Heart right ventricle (tissue), 16 donors: ENCODE measurements at regions not wholly inside any gene's neighbourhood (a gene's known extent, or its start where the extent isn't known, plus 50 kb on each side); places are given as distances from the start of the nearest gene placed in this dataset.

Source experiments
- ATAC-seq, 8 donors: fragments of 200-7000 bp; cut with Tn5 transposase; one replicate each; pipeline ENCODE4 v1.9.1; 2020; ENCODE audit warnings: mild to moderate bottlenecking in 8 of 8, moderate library complexity in 8 of 8, moderate number of reproducible peaks in 1 of 8
- DNase-seq, 2 donors: peaks; one replicate each; pipeline ENCODE4 v3.0.0-alpha.2; 2020
- H3K27ac ChIP-seq, 10 donors: fragments of 200-600 bp; sonication (generic) in 2 of 10; one replicate each; pipeline versions ENCODE4 v1.5.0 to v1.8.0; 2020 to 2022; ENCODE audit warnings: mild to moderate bottlenecking in 3 of 10
- H3K27me3 ChIP-seq, 7 donors: fragments of 200-600 bp; one replicate each; pipeline ENCODE4 v1.8.0; 2021 to 2022; ENCODE audit warnings: mild to moderate bottlenecking in 2 of 7
- H3K36me3 ChIP-seq, 9 donors: fragments of 200-600 bp; sonication (generic) in 1 of 9; one replicate each; pipeline versions ENCODE4 v1.5.0 to v1.8.0; 2020 to 2022; ENCODE audit warnings: mild to moderate bottlenecking in 2 of 9
- H3K4me1 ChIP-seq, 9 donors: fragments of 200-600 bp; sonication (generic) in 1 of 9; one replicate each; pipeline versions ENCODE4 v1.5.0 to v1.8.0; 2020 to 2022; ENCODE audit warnings: mild to moderate bottlenecking in 4 of 9
- H3K4me3 ChIP-seq, 10 donors: fragments of 200-600 bp; sonication (generic) in 2 of 10; one replicate each; pipeline versions ENCODE4 v1.5.0 to v1.8.0; 2020 to 2022; ENCODE audit warnings: mild to moderate bottlenecking in 7 of 10, moderate library complexity in 2 of 10
- H3K9me3 ChIP-seq, 11 donors: fragments of 200-600 bp in 10 of 11; sonication (generic) in 2 of 11; one replicate each; pipeline versions ENCODE4 v1.5.0 to v1.8.0; 2013 to 2022; ENCODE audit warnings: mild to moderate bottlenecking in 2 of 11, control low read depth in 1 of 11, moderate library complexity in 1 of 11
- CTCF ChIP-seq, 9 donors: fragments of 200-600 bp; sonication (generic) in 2 of 9; IDR thresholded peaks; one replicate each; pipeline versions ENCODE4 v1.5.0 to v1.8.0; 2021 to 2022; ENCODE audit warnings: antibody characterized with exemption in 9 of 9, mild to moderate bottlenecking in 5 of 9, moderate library complexity in 1 of 9
- WGBS, 2 donors: extraction: QIAGEN DNeasy Blood & Tissue Kit; methylation state at CpG; one replicate each; pipeline ENCODE4 v1.1.7; 2013; ENCODE audit warnings: inconsistent platforms in 1 of 2; 5-methylcytosine and 5-hydroxymethylcytosine counted together
- intact Hi-C, 10 donors: fragments of 100-400 bp; cut with DNase I; formaldehyde crosslinking; loops; one replicate each; pipeline versions ENCODE4 v1.11.1 to v1.14.2; 2022
- donor health status: Arrhythmogenic right ventricular cardiomyopathy.
- donor health status: ischemic (EF 13 %, LVEDD 7.1; RV severe dilation, severe dysfunction).
- donor health status: healthy with polysubstance abuse.
- donor health status: DM: no; HTN: yes; CAD: no.
- donor health status: DM: no; HTN: no; CAD: no.
- donor health status: ischemic (EF 25% LVEDD 6.9; RV normal size, moderate dysfunction).
- donor health status: ischemic (EF 25% LVEDD 5.7; RV mildly dilated, moderate dysfunction).
- donor health status: healthy.
- donor health status: DM: yes; HTN: yes; CAD: no.
- donor health status: Ischemic cardiomyopathy.
- donor health status: ischemic (EF 35%, LVEDD 5.7; RV mildly dilated, moderate dysfunction).
- donor health status: nonischemic (EF 11% LVEDD 7.7; RV severe dilation, severe dysfunction).
- donor health status: DM: yes; HTN: yes; CAD: no.
- donor health status: PGD.
- donor health status: ischemic (EF 29% LVEDD 5.4; RV normal size, mild dysfunction).
- donor health status: nonischemic (EF 23%, LVEDD 6.1; RV moderate dilation, normal function).

GRCh38 chr4:25538430-25538829 is 117.2 kb upstream of the SLC34A2 start:
- WGBS, 2 donors, result 70 to 74% methylated on average over 4 of the region's 4 CpGs
- H3K27ac ChIP-seq, result no peak overlapping the region
- no peaks in the 10 kb centered on the region for H3K9me3 ChIP-seq
- H3K27me3 ChIP-seq, result peaks cover 0 to 2% (median 0%) of the 10 kb centered on the region in 7 donors
- no peak for ATAC-seq
- no peak for DNase-seq
- intact Hi-C loops, result no loop called here
- H3K4me3 ChIP-seq, result no peak overlapping the region
- no peak for TF ChIP-seq CTCF (IDR thresholded peaks at IDR 0.05)
- no peaks in the 10 kb centered on the region for H3K4me1 ChIP-seq
- H3K36me3 ChIP-seq, result no peaks in the 10 kb centered on the region

- no peak for TF ChIP-seq CTCF (IDR thresholded peaks at IDR 0.05)
- no peak for ATAC-seq
- no peak for DNase-seq
- Histone ChIP-seq H3K36me3 (no peaks in the 10 kb centered on the region), H3K27me3 (peaks cover 0 to 2% (median 0%) of the 10 kb centered on the region in 7 donors), H3K27ac (no peak overlapping the region), H3K4me1 (no peaks in the 10 kb centered on the region), H3K4me3 (no peak overlapping the region), H3K9me3 (no peaks in the 10 kb centered on the region)
- WGBS, 2 donors, result 84 to 88% methylated on average over 3 of the region's 3 CpGs
- intact Hi-C loops, result no loop called here
Observed at GRCh38 chr4:25539241-25539640, 116.4 kb upstream of the SLC34A2 start.

- intact Hi-C loops, result no loop called here
- Histone ChIP-seq H3K36me3 (no peaks in the 10 kb centered on the region), H3K27me3 (peaks cover 0 to 4% (median 0%) of the 10 kb centered on the region in 7 donors), H3K4me3 (no peak overlapping the region), H3K9me3 (no peaks in the 10 kb centered on the region), H3K4me1 (no peaks in the 10 kb centered on the region), H3K27ac (no peak overlapping the region)
- DNase-seq, result no peak
- TF ChIP-seq CTCF (IDR thresholded peaks at IDR 0.05), result no peak
- no peak for ATAC-seq
- WGBS, 2 donors, result 73 to 82% methylated on average over 2 of the region's 2 CpGs
Observed at GRCh38 chr4:25540734-25541133, 114.9 kb upstream of the SLC34A2 start.

- Histone ChIP-seq H3K4me1 (no peaks in the 10 kb centered on the region), H3K4me3 (no peak overlapping the region), H3K27me3 (peaks cover 0 to 4% (median 0%) of the 10 kb centered on the region in 7 donors), H3K9me3 (peaks cover 0 to 7% (median 0%) of the 10 kb centered on the region in 11 donors), H3K36me3 (no peaks in the 10 kb centered on the region), H3K27ac (no peak overlapping the region)
- ATAC-seq (no peak), DNase-seq (no peak)
- intact Hi-C loops, result no loop called here
- no peak for TF ChIP-seq CTCF (IDR thresholded peaks at IDR 0.05)
- WGBS, 2 donors, result 76 to 77% methylated on average over 5 of the region's 5 CpGs
Observed at GRCh38 chr4:25547343-25547742, 108.3 kb upstream of the SLC34A2 start.
